ENCODE measurements at regions not wholly inside any gene's neighbourhood (a gene's known extent, or its start where the extent isn't known, plus 50 kb on each side); places are given as distances from the start of the nearest gene placed in this dataset.
"Not testable (repeated sequence)": the region's sequence is repeated elsewhere in the genome, so short reads cannot be mapped to it uniquely, and the experiment has no call there.

DNA sequence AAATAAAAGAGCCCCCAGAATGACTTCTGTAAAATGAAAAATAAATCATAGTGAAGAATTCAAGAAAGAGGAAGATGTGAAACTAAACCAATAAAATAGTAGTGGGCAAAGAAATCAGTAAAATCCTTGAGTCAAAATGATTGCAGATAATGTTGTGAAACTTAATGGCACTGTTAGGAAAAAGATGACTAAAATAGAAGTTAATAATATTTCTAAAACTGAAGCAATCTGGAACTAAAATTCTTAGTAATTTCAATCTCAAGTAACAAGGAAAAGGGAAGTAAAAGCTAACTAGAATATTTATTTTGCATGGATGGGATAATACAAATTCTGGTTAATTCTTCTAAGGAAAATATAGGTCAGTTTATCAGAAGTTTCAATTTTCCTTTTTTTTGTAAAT is 84.6 kb downstream of the TMCO5A start:
- no peak overlapping the region for H3K4me3 ChIP-seq (replicated peaks; ENCODE audit: low read depth, low read length)
- no peak for DNase-seq (ENCODE audit: extremely low read depth, low read depth)
- no peak for TF ChIP-seq CTCF (IDR thresholded peaks at IDR 0.05; ENCODE audit: low read depth, low read length, missing control alignments)

- TF ChIP-seq CTCF (IDR thresholded peaks at IDR 0.05; ENCODE audit: low read depth, low read length, missing control alignments): no peak
- DNase-seq (ENCODE audit: extremely low read depth, low read depth): no peak
These were observed 86.8 kb downstream of the TMCO5A start for GRCh38 chr15:38021259-38021658.

DNA sequence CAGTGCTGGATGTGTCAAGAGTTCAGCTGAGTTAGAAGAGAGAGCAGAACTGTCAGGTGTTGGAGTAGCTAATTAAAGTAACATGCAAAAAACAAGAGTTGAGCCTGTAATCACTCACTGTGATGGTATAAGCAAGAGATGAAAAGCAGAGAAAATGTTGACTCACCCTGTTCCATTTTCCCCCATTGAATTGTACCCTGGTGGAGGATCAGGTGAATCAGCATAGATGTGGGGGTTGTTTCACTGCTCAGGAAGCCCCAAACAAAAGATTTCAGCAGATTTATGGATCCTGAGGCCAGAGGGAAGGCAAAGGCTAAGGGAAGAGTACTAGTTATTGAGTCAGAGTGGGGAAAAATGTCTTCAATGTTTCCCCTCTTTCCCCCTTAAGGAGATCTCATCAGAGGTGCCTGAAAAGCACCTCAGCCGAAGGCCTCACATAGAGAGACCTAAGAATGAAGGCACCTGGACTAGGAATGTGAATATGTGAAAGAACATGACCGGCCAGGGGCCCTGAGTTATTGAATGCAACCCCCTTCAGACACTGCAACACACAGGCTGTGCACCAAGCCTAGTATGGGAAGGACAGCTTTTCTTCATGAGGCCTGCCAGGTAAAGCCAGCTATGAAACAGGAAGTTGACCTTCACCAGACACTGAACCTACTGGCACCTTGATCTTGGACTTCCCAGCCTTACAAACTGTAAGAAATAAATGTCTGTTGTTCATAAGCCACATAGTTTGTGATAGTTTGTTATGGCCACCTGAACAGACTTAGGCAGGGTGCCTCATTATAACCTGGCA is 90.1 kb downstream of the TMCO5A start:
- no peak for DNase-seq (ENCODE audit: extremely low read depth, low read depth)
- H3K4me3 ChIP-seq (replicated peaks; ENCODE audit: low read depth, low read length): no peak overlapping the region
- TF ChIP-seq CTCF (IDR thresholded peaks at IDR 0.05; ENCODE audit: low read depth, low read length, missing control alignments): no peak

More at GRCh38 chr15:38021259-38021658, 86.8 kb downstream of the TMCO5A start:
- no peak overlapping the region for H3K4me3 ChIP-seq (replicated peaks; ENCODE audit: low read depth, low read length)

DNA sequence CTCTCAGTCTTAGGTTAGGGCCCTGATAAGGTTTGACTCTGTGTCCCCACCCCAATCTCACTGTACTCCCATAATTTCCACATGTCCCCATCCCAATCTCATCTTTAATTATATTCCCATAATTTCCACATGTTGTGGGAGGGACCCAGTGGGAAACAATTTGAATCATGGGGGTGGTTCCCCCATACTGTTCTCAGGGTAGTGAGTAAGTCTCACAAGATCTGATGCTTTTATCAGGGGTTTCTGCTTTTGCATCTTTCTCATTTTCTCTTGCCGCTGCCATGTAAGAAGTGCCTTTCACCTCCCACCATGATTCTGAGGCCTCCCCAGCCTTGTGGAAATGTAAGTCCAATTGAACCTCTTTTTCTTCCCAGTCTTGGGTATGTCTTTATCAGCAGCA is 91.2 kb downstream of the TMCO5A start:
- not testable (repeated sequence) for H3K4me3 ChIP-seq (replicated peaks; ENCODE audit: low read depth, low read length); DNase-seq (ENCODE audit: extremely low read depth, low read depth)

DNA sequence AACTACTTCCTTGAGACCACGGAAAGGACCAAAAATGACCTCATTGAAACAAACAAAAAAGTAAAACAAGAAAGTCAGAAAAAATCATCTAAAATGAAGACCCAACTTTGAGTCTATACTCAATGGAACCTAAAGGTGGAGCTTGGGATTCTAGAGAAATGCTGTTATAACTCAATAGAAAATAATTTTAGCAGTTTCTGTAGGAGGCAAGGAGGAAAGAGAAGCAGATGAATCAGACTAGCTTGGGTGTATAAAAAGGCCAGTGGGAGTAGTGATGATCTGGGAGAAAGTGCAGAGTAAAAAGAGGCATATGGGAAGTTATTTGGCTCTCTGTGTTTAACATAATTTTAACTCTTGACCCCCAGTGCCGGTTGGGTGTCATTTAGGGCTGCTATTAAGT is 94.4 kb downstream of the TMCO5A start:
- DNase-seq (ENCODE audit: extremely low read depth, low read depth): no peak
- no peak for TF ChIP-seq CTCF (IDR thresholded peaks at IDR 0.05; ENCODE audit: low read depth, low read length, missing control alignments)

DNA sequence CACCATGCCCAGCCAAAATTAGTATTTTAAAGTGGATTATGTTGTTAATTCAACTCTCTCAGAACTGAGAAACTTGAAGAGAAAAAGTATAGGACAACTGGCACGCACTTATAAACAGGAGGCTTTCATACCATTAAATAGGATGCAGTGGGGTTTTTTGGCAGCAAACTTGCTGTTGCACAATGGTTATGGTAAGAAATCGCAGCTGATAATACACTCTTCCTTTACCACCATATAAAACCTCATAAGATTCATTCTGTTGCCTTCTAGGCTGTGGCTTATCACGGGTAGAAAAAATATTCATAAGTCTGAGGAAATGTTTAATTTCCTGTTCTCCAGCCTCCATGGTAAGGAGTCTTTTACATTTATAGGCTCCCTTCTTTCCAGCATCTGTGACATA is 95.3 kb downstream of the TMCO5A start:
- no peak overlapping the region for H3K4me3 ChIP-seq (replicated peaks; ENCODE audit: low read depth, low read length)
- TF ChIP-seq CTCF (IDR thresholded peaks at IDR 0.05; ENCODE audit: low read depth, low read length, missing control alignments): no peak
- no peak for DNase-seq (ENCODE audit: extremely low read depth, low read depth)

More for the DNA sequence above, 94.4 kb downstream of the TMCO5A start:
- no peak overlapping the region for H3K4me3 ChIP-seq (replicated peaks; ENCODE audit: low read depth, low read length)

- DNase-seq (ENCODE audit: extremely low read depth, low read depth): no peak
- TF ChIP-seq CTCF (IDR thresholded peaks at IDR 0.05; ENCODE audit: low read depth, low read length, missing control alignments): no peak
- no peak overlapping the region for H3K4me3 ChIP-seq (replicated peaks; ENCODE audit: low read depth, low read length)
These were observed 96.2 kb downstream of the TMCO5A start for GRCh38 chr15:38030609-38031008.
